HG03565 (cell line): ENCODE measurements at regions not wholly inside any gene's neighbourhood (a gene's known extent, or its start where the extent isn't known, plus 50 kb on each side); places are given as distances from the start of the nearest gene placed in this dataset.

ENCODE experiments used
- ATAC-seq: cut with Tn5 transposase; IDR thresholded peaks from one replicate; pipeline ENCODE4 v1.9.1; 2021; ENCODE audit warnings: mild to moderate bottlenecking, moderate library complexity; ENCODE audit not compliant: unreplicated experiment

DNA sequence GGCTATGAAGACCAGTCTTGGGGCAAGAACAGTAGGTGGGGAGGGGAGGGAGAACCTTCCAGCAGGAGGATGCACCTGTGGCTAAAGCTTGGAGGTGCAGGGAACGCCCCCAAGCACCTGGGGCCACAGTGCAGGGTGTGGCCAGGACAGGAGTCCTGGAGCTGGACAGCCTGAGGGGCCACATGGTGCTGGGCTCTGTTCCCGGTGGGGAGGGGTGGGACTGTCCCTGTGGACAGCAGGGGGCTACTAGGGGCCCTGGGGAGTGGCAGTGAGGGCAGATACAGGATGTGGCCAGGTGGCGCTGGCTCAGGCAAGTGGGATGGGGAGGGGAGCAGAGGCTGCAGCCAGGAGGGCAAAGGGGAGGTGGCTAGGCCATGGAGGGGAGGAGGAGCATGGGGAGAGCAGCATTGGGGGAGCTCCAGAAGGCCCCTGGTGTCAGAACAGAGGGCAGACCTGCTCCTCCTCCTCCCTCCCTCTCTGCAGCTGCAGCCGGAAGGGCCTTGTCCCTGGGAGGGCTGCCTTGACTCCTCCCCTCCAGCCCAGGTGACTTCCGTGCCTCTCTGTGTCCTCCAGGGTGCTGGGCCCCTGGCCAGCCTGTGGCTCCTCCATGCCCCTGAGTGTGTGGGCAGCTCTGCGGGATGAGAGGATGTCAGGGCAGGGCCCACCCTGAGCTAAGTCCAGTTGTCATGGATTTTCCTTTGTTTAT is 68.4 kb upstream of the DLK1 start:
- no peak for ATAC-seq

DNA sequence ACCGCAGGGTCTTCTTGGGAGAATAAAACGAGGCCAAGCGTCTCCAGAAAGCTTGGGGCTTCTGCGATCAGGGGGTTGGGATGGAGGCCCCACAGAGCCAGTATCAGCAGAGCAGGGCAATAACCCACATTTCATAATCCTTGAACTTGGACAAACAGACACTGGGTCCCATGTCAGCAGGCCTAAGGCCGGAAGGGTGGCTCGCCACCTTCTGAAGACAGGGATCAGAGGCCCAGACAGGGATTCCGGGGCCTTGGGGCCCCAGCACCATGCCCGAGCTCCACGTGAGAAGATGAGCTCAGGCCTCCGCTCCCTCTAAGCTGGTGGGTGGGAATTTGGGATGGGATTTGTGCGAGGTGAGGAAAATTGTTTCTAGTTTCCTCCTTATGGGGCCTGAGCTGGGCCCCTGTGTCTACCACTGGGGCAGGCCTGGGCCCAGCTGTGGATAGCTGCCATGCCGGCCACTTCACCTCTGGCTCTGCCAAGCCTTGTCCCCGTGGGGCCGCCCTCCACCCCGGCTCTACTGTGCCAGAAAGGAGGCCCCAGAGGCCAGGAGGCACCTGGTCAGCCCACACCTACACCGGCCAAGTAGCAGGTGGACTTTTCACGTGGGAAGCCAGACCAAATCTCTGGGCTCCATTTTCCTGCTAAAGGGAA is 67.2 kb upstream of the DLK1 start:
- no peak for ATAC-seq

DNA sequence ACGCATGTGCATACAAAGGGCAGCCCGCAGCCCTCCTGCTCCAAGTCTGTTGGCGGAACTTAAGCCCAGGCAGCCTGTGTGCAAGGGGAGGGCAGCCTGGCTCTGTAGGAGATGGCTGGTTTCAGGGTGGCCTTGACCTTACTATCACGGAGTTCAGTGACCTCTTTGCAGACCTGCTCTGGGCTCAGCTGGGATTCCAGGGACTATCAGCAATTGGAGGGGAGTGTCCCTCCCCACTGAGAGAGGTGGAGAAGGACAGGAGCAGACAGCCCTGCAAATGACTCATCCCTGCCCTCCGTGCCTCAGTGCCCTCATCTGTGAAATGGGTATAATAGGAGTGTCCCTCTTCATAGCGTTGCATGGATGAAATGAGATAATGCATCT is 66.2 kb upstream of the DLK1 start:
- no peak for ATAC-seq

DNA sequence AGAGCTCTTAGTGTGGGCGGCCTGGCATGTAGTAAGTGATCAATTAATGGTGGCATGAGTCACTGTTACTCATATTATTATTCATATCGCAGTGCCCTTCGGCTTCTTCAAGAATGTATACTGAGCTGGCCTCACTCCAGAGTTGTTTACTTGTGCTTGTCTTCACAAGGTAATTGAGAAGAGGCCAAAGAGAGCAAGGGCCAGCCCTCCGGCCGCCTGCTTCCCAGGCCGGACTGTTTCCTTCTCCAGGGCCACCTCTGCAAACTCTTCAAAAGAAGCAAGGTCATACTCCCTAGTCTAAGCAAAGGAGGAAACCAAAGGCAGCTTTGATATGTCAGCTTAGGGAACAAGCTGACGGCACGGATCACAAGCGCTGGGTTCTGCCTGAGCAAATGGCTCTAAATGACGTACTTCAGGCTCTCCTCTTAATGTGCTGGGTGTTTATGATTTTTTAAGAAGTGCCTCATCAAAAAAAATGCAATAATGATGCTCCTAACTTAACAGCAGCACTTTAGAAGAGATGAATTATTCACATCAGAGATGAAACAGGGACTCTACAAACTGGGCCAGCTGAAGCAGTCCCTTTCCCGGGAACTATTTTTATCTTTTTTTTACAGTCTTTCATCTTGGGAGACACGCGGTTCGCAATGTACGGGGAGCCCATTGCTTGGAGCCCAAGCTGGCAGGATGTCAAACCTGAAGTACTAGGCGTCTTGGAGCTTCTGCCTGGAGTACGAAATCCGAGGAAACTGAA is 65.6 kb upstream of the DLK1 start:
- ATAC-seq = no peak

DNA sequence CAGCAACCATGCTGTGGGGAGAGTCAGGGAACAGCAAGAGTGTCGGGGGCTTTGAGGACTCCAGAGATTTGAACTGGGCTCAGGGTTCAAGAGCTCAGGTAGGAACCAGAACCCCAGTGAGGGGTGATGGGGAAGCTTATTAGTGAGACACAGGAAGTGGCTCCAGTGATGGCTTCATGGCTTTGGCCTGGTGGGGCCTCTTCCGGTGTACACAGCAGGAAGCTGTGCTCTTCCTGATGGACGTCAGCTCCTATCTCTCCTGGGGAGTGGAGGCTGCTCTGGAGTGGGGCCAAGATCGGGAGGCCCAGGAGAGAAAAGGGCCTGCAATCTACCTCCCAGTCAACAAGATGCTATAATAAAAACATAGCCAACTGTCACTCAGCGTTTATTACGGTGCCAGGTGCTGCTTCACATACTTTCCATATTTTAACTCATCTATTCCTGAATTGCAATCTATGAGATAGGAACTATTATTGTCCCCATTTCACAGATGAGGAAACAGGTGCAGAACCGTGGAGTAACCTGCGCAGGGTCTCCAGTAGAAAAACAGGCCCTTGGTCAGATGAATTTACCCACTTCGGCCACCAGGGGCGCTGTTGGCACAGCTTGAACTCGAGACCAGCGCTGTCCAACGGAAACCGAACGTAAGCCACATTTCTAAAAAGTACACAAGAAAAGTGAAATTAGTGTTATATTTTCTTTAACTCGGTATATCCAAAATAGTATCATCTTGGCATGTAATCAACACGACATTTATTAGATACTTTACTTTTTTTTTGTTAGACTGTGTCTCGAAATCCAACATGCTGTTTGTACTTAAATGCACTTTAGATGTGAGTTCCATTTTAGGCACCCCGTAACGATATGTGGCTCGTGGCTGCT is 63.6 kb upstream of the DLK1 start:
- ATAC-seq = no peak

DNA sequence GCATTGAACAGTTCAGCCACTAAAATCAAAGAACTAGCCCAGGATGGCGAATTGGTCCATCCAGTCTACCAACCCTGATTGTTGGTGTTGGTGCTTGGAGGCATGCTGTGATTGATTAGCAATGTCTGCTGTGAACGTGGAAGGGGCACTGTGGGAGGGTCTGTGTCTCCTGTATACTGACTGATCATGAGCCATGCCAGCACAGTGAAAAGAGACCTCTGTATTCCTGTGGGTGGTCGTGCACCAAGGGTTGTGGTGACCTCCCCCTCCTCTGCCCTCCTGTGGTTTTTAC is 63.0 kb upstream of the DLK1 start:
- ATAC-seq = no peak

DNA sequence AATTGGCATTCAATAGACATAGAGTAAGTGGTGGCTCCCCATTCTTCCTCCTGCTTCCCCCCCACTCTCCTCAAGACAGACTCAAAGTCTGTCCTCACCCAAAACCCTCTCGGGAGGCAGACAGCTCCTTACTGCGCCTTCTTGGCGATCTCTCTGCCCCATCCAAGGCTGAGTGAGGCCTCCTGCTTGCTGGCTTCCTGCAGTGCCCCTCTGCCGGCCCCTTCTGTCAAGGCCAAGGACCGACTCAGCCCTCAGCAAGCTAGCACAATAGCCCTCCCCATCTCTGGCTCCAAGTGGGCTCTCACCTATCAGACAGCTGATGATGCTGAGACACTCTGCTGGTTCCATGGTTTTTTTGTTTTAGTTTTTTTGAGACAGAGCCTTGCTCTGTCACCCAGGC is 62.5 kb upstream of the DLK1 start:
- ATAC-seq = no peak

DNA sequence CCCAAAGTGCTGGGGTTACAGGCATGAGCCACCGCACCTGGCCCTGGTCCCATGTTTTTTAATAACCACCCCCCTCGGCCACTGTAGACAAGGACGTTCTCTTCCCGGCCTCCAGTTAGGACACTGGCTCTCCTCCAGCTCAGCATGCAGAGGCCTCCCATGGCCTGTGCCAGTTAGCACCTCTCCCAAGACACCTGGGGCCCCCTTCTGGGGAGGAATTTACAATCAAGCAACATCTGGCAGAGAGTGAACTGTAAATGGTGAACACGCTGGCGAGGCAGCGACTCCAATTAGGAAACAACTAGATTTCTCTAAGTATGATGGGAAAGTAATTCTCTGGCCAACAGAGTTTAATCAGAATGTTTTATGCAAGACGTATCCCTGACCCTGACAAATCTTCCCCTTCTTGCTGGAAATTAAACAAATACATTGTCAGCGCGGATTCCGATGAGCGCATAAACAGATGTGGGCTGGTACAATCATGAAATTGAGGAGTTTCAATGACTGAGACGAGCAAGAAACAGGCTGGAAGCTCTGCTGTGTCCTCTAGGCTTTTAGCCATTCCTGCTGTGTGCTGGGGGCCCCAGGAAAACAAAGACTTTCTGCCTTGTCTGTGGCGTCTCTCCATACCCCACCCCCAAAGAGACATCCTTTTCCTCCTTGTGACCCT is 61.7 kb upstream of the DLK1 start:
- no peak for ATAC-seq

DNA sequence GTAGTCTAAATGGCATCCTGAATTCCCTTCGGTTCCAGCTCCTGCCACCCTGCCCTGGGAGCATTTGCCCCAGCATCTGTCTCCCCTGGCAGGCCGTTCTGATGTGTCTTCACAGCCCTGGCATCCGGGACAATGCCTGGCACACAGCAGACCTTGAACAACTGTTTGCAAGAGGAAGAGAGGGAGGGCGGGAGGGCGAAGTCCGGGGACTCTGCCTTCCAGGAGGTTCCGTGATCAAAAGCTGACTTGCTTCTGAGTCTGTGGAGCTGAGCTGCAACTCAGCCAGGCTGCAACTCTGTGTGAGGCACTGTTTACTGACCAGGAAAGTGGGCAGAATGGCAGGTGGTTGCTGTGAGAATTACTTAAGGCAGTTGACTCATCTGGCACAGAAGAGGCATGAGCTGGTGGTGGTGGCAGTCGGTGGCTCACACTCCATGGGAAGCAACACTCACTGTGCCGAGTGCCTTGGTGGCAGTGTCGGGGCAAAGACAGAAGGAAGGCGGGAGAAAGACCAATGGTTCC is 61.1 kb upstream of the DLK1 start:
- no peak for ATAC-seq

DNA sequence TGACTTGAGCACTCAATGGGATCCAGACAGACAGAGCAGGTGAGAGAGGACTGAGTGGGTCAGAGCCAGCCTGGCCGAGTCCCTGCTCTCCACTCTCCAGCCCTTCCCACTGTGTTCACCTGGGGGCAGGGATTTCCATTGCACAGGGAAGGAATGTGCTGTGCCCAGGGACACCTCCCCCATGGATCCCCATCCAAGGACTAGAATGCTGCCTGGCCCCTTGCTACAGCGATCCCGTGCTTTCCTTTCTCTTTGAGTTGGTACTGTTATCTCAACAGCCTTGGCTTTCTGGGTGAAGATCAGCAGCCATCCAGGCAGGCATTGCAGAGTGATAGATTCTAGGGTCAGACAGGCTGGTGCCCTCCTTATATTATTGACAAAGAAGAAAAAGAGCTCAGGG is 60.3 kb upstream of the DLK1 start:
- no peak for ATAC-seq

DNA sequence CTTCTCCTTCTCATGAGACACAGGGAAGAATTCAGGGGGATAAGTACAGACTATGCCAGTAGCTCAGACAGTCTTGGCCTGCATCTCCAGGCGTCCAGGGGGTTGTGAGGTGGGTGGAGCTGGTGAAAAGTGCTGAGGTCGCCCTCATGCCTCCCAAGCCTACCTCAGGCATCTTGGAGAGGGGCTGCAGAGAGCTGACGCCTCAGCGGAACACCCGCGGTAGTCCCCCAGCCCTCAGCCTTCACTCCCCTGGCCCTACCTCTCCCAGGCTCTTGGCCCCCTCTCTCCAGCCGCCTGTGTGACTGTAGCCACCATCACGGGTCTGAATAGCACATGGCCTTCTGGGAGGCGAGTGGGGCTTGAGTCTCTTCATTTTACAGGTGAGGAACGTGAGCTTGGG is 59.8 kb upstream of the DLK1 start:
- ATAC-seq = no peak

DNA sequence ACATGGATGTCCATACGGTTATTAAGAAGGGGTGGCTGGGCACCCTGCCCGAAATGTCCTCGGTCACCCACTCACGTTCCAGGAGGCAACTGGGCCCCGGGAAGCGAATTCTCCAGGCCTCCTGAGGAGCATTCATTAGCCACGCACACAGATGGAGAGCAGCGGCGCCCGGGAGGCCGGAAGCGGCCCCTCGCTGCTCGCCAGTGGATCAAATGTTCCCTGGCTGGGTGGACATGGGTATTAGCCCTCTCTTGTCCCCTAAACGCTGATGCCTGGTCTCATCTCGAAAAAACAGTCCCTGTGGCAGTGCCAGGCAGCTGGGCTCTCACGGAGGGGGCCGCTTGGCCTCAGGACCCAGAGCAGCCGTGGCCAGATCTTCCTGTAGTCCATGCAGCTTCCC is 59.0 kb upstream of the DLK1 start:
- ATAC-seq = no peak

DNA sequence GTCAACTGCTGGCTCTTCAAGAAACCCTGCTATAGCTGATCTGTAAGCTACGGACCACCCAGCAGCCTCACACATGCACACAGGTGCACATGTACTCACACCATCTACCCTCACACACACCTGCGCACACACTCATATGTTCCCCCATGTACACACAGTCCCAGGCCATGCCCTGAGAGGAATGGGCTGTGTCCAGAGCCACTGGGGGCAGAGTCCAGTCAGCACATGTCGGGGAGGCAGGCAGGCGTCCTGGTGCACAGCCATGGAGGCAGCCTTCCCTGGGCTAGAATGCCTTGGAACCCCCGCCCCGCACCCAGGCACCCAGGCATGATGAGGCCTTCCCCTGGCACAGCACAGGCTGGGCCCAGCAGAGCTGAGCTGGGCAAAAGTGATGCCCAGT is 58.3 kb upstream of the DLK1 start:
- ATAC-seq = no peak

DNA sequence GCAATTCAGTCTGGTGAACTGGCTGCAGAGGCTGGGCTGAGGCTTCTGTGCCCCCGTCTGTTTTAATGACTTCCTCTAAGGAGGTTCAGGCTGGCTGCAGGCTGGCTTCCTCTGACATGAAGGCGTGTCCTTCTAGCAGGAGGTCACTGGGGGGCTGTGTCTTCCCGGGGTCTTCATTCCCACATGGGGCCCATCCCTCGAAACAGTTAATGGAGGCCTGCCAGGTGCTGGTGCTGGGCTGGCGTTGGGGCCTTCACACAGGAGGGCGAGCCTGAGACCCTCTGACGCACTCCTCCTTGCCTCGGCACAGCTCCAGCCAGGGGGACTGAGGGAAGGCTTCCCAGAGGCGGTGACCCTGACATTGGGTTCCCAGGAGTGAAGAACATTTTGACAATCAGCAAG is 57.7 kb upstream of the DLK1 start:
- no peak for ATAC-seq

DNA sequence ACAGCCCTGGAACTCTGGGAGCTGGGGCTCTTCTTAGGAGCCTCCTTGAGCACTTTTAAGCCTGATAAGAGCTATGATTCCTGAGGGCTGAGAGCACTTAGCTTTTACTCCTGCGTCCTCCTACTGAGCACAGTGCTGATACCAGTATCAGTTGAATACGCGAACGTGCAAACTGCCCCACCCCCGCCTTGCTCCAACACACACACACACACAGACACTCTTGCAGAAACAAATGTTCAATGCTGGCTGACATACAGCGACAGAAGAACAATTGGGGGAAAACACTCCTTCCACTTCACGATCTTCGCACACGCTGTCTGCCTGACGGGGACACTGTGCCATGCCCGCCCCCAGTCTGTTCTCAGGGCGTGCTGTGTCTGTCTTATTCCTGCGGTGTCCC is 57.2 kb upstream of the DLK1 start:
- no peak for ATAC-seq

DNA sequence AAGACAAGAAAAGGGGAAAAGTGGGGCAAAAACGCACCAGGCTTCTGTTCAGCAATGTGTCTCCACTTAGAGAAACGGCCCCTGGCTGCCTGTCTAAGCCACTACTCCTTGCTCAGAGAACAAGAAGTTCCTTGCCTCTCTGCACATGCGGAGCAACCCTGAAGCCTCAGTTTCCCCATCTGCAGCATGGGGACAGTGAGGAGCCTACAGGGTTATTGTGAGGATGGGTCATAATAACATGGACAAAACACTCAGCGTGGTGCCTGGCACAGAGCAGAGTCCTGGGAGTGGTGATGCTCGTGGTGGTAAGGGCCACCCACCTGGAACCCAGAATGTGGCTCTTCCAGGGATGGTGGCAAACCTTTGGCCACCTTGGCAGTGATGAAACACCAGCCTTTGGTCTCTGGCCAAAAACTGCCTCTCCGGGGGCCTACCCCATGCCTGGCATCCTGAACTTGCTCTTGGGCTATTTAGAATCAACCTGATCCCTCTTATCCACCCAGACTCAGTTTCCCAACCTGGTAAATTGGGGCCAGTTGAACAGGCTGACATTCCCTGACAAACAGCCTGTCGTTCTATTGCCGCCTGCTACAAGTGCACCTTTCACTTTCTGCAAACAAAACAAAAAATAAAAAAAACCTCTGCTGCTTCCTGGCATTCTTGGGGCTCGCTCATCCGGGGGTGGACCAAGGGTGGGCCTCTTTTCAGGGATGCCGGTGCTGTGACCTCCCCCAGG is 56.5 kb upstream of the DLK1 start:
- ATAC-seq = no peak

DNA sequence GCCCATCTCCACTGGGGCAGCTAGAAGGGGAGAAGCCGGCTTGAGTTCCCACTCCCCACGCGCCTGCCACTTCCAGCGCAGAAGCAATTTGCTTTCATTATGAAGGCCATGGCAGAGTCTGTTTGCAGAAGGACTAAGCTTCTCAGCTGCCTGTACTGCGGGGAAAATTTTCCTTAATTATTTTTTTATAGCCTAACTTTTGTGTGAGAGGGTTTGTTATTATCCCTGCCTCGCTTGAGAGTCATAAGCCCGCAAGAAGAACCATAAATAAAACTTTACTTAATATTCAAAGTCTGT is 56.0 kb upstream of the DLK1 start:
- ATAC-seq = no peak

DNA sequence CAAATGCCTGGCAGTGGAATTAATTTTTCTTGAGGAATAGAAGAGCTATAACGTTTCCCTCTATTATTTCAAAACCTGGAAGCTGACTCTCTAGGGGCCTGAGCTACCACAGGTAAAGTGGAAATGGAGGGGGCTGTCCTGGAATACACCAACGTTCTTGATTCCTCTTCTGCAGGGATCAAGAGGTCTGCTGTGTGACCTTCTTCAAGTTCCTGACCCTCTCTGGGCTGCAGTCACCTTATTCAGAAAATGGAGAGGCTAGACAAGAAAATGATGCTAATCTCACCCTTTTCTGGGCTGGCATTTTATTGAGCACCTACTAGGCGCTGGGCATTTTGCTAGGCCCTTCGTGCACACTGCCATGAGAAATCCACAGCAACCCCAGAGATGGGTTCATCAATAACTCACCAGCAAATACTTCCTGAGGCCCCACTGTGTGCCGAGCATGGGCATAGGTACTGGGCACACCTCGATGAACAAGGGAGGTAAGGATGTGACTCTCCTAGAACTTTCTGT is 55.2 kb upstream of the DLK1 start:
- no peak for ATAC-seq

DNA sequence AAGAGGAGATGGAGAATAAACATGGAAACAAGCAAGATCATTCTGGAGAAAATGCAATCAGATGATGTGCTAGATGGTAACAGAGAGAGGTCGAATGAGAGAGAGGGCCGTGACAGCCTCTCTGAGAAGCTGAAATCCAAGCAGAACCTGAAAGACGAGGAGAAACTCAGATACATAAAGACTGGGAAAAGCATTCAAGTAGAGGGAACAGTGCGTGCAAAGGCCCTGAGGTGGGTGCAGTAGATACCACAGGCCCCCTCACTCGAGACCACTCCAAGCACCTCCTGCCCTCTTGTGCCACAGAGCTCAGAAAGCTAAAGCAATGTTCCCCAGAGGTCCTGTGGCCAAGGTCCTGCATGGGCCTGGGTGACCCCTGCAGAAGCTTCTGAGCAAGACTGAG is 54.8 kb upstream of the DLK1 start:
- ATAC-seq = no peak
